GM12891 (cell line): ENCODE measurements at regions not wholly inside any gene's neighbourhood (a gene's known extent, or its start where the extent isn't known, plus 50 kb on each side); places are given as distances from the start of the nearest gene placed in this dataset.

ENCODE experiments used
- POLR2A ChIP-seq: IDR thresholded peaks from 2 replicates; pipeline ENCODE4 v1.6.1; 2011; ENCODE audit warnings: low read depth, low read length, control low read depth
- POLR2AphosphoS5 ChIP-seq: IDR thresholded peaks from 2 replicates; pipeline ENCODE4 v1.6.1; 2011; ENCODE audit warnings: low read depth, low read length, control low read depth
- TAF1 ChIP-seq: IDR thresholded peaks from 2 replicates; pipeline ENCODE4 v1.6.1; 2011; ENCODE audit warnings: low read depth, low read length, control low read depth

DNA sequence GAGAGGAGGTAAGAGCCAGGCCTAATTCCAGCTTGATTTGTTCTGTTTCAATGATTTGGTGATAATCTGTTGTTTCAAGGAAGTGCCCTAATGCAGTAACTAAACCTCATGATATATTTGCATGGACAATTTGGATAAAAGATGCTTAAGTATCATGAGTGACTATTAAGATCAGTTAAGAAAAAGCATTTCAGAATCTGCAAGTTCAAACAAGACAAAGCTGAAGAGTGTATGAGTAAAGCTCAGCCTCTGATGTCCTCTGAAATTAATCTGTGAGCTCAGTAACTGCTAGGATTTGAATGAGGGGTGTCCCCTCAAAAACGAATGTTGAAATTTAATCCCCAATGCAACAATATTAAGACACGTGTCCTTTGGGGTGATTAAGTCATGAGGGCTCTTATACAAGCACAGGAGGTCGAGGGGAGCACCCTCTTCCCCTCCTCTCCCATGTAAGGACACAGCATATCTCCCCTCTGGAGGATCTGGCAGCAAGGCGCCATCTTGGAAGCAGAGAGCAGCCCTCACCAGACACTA lies 949.2 kb downstream of the GALC start:
- TF ChIP-seq TAF1, result no peak
- TF ChIP-seq POLR2A, result no peak
- TF ChIP-seq POLR2AphosphoS5, result no peak
